NCI-H2227 treated with DMSO at 0.1 percent for 48 hours (cell line): ENCODE measurements at regions not wholly inside any gene's neighbourhood (a gene's known extent, or its start where the extent isn't known, plus 50 kb on each side); places are given as distances from the start of the nearest gene placed in this dataset.
"Not testable (repeated sequence)": the region's sequence is repeated elsewhere in the genome, so short reads cannot be mapped to it uniquely, and the experiment has no call there.

Source experiments
- DNase-seq: peaks from one replicate; lab custom pipeline; 2025; lab: John Stamatoyannopoulos, UW

DNA sequence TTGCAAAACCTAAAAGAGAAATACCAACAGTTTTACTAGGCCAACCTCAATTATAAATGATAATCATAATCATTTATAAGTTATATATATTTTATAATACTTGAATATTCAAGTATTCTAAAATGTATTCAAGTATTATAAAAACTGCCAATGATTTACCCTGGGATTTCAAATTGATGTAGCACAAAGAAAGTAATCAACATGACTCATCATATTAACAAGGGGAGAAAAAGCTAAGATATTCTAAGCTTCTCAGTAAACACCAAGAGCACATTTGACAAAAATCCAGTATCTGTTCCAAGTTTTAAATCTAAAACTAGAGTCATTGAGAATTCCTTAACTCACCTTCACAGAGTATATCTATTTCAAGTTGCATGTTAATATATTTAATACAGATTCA, 56.1 kb downstream of the CAPZA3 start:
- DNase-seq = no peak

DNA sequence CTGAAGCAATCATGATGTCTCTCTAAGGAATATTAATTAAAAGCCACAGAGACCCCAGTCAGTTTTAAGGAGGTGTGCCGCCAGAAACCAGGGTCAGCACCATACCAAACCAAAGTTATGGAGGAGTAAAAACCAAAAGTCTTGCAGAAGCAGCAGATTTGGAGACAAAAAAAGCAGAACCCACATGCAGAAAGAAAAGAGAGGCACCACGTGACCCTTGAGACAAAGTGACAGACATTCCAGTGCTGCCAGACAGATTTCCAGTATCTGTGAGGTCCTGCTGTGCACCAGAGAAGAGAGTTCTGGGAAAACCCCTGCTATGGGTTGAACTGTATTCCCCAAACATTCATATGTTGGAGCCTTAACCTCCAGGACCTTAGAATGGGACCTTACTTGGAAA, 59.7 kb downstream of the CAPZA3 start:
- DNase-seq = no peak

DNA sequence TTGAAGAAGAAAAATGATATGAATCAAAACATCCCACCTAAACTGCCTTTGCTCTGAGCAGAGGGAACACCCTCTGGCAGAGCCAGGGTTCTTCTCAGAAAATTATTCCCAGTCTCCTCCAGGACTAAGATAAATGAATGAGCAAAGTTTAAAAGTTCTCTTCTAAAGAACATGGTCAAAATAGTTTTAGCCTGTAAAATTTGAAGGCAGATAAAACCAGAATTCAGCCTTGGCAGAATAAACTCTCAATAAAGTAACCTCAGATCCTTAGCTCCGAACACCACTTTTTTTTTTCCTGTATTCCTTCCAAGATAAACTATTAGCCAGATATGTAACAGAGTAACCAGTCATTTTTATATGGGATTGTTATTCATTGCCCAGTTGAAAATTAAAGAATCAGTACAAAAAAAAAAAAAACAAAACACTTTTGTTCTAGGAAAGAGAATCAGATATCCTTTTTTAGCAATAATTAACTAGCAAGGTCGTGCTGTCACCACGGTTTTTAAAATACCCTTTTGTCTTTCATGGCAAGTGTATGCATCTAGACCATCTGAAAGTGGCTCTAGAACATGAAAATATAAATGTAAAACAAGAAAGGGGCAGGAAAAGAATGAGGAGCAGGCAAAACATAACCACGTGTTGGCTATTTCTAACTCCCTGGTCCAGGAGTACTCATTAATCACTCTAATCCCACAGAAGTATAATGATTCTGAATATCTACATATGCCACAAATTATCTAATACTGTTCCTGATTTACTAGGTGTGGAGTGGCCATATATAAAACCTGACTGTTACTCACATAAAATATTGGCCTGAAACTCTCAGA, 60.8 kb downstream of the CAPZA3 start:
- DNase-seq = no peak

DNA sequence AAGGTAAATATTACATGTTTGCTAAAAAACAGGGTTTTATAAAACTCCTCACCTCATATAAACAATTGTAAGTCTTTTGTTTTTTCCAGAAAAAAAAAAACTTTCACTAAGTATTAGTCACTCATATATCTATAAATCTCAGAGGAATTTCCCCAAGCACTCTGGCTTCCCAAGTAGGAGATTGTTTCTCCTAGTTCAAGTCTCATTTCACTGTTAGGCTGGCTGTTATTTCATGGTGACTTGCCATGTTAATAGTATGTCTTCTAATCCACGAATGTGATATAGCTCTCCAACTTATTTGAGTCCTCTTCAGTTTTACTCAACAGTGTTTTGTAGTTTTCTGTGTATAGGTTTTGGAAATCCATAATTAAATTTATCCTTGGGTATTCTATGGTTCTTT, 61.6 kb downstream of the CAPZA3 start:
- DNase-seq = no peak

DNA sequence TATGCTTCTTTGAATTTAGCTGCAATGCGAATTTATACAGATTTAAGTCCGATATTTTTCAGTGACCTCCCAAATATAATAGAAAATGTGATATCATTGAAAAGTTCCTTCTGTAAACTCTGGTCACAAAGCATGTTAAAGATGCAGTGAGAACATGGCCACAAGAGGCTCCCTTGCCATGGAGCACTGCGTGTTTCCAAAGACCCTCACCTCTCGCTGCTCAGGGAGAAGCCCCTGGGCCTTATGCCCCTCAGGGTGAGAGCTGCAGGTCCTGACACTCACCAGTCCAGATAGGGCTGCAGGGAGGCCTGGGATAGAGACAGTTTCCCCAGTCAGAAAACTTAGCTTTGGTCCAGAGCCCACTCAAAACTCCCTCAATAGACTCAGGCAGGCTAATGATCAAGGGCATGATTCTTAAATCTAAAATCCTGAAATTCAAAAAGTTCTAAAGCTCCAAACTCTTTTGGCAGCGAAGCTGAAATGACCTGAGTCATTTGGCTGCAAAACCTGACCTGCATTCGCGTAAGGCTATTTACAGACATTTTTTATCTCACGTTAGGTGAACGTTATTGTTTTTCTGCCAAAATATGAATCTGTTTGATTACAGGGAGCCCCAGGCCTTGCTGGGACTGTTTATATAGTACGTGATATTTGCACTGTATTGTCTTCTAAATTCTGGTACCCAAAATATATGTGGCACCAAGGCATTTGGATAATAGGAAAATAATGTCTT, 67.8 kb downstream of the CAPZA3 start:
- no peak for DNase-seq

DNA sequence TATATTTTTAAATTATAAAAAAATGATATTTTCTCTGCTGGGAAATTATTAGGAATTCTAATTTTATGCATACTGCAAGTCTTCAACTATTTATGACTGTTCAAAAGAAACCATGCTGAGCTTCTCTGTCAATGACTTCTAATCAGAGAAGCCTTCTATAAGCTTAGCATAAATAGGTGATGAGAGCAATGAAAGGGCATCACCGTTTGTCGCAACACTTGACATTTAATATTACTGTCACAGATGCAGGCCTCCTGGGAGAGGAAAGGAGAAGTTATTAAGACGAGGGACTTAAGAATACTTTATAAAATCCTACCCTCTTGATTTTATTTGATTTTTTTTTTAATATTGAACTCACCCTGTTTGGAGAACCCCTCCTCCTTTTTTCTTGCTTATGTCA, 69.8 kb downstream of the CAPZA3 start:
- DNase-seq = no peak

DNA sequence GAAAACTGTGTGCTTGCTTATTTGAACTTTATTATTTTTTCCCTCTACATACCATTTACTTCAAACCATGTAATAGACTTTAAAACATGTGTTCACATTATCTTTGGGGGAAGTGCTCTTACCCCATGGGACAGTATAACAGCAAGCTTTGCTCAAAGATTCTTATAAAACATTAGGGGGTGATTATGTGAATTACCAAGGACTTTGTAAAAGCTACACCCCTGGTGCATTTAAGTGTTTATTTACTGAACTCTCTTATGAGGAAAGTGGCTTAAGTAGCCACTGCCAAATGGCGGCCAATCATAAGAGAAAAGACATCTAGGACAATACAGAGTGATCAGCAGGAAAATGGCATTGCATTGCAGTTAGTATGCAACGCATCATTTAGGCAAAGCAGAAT, 70.3 kb downstream of the CAPZA3 start:
- DNase-seq = peak; percentile 20

DNA sequence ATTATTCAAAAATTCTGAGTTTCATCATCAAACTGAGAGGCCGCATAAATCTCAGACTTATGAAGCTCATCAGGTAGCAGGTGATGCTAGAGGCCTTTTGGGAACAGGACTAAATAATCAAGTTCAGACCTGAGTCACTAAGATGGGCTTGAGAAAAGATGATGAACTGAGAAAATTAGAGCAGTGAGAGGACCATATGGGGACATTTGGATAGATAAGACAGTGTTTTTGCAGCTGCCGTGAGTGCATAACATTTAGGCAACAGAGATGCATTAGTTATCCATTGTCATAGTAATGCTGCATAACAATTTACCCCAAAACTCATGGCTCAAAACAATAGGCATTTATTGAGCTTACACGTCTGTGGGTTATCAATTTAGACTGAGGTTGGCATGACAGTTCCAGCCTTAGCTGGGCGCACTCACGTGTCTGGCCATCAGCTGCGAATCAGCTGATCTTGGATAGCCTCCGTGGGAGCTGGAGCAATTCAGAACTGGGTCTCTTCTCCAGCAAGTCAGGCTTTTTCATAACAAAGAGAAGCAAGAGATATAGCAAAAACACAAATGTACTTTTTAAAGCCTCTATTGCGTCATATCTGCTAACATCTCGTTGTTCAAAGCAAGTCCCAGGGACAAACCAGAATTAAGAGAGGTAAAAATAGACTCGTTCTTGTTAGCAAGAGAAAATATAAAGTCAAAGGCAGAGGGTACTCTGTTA, 72.8 kb downstream of the CAPZA3 start:
- DNase-seq = no peak

DNA sequence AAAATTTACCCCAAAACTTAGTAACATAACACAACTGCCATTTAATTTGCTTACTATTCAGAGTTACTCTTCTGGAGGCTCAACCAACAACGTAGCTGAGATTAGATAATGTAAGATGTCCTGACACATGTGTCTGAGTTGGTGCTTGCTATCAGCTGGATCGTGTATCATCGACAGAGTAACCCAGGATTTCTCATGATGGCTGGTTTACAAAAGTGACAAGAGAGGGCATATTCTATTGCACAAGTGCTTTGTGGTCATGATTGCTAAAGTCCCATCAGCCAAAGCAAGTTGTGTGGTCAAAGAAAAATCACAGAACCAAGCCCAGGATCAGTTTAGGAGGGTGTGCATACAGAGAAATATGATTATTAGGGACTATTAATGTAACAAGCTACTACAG, 73.4 kb downstream of the CAPZA3 start:
- DNase-seq = no peak

DNA sequence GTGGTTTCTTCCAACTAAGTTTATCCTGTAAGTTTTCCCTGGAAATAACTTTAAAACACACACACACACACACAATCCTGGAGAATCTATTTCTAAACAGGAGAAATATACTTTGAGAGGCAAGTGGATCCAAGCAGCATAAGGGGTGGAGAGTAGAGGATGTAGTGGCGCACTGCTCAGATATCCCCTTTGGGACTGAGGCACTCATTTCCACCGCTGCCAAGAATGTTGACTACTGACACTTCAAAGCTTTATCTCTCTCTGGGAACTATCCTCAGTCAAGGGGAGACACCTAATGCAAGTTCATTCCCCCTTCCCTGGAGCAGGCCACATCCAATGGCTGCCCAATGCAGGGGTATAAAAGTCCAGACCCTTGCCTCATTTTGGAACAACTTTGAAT, 75.8 kb downstream of the CAPZA3 start:
- DNase-seq = no peak

DNA sequence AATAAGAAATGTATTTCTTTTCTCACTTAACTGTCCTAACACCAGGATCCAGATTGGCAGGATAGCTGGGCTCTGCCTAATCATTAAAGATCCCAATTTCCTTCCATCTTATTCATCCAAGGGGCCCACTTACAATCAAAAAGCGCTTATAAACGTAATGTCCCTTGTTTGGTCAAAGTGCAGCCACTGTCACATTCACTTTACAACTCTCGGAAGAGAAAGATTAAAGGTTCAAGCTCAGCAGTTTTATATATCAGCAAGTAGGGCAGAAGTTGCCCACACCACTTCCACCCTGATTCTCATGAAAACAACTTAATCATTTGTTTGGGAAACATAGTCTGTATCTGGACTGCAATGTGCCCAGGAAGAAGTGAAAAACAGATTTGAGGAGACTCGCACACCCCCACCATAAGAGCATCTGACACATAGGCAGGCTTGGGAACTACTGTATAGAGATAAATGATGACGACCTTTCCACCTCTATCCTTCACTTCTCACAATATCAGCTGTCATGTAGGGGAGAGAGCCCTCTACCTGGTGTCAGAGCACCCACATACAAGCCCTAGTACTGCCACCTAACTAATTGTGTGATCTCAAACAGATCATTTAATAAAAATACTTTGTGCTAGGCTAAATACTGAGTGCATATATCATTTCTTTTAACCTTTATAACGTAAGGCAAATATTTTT, 80.8 kb downstream of the CAPZA3 start:
- DNase-seq = no peak

DNA sequence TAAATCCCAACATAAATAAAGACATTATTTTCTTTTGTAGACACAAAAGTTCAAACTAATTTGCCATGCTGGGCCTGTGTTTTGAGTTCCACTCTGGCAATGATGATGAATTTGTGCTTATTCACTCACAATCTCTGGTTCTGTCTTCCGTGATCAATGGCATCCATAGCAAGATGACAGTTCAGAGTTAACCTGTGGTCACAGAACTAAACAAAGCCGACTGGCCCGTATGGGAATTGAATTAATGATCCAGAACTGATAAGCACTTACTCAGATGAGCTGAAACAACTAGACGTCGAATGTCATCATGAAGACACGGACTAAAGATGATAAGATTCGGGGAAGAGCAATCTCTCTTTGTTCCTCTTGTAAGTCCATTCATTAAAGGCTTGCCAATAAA, 81.6 kb downstream of the CAPZA3 start:
- no peak for DNase-seq

DNA sequence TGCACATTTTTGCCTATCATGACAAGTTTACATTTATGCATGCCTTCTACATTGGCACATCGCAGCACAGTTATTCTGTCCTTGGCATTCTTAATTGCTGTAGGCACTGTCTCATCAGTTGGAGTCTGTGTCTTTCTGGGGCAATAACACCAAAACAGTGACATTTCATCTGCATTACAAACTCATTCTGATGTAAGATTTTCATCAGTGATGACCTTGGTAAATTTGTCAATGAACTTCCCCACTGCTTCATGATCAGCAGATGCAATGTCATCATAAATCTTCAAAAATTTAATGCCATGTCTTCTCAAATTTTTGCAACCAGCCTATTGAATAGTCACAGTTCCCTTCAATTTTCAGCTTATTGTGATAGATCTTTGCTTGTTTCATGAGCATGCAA, 85.5 kb downstream of the CAPZA3 start:
- no peak for DNase-seq

DNA sequence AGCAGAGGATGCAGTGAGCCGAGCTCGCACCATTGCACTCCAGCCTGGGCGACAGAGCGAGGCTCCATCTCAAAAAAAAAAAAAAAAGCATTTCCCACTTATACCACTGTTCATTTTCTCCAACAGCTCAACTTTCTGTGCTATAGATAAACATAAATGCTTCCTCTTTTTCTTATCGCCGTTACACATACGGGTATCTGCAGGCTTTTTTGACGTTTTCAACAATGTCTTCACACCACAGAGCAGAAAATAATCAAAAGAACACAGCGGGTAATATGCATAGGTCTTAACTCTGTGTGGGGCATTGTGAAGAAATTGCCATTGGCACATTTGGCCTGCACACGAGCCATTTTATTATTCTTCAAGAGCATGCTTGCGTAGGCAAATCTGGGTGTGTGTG, 86.4 kb downstream of the CAPZA3 start:
- no peak for DNase-seq

DNA sequence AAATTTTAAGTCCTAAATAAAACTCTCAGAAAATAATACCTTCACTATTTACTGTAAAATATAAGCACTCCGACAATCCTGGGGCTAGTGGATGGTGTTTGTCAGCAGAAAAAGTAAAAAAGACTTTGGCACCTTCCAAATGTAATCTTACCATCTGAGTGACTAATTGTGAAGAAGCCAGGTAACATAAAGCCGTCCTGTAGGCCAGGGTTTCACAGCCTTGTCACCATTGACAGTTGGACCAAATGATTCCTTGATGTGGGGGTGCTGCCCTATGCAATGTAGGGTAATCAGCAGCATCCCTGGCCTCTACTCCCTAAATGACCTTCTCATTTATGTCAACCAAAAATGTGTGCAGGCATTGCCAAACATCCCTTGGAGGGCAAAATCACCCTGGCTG, 87.2 kb downstream of the CAPZA3 start:
- no peak for DNase-seq

DNA sequence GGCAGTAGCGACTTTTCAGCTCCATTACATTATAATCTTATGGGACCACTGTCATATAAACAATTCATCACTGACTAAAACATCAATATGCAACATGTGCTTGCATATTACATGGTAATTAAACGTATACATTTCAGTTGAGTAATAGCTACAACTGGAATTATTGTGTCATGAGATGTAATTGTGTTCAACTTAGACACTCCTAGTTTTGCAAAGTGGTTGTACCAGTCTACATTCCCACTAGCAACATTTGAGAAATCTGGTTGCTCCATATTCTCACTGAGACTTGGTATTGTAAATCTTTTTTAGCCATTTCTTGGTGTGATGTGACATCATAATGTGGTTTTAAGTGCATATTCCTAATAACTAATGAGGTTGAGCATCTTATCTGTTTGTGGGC, 90.0 kb downstream of the CAPZA3 start:
- DNase-seq = no peak

DNA sequence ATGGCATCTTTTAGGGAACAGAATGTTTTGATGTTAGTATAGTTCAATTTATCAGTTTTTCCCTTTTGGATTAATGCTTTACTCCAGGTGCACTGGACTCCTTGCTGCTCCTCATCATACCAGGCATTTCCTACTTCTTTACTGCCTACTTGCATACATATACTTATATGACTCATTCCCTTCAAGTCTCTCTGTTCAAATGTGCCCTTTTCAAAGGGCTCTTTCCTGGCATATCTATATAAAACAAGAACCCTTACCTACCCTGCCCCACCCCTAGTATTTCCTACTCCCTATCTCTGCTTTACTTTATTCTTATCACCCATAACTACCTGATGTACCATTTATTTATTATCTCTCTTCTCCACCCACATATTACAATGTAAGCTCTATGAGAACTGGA, 90.6 kb downstream of the CAPZA3 start:
- DNase-seq = no peak

DNA sequence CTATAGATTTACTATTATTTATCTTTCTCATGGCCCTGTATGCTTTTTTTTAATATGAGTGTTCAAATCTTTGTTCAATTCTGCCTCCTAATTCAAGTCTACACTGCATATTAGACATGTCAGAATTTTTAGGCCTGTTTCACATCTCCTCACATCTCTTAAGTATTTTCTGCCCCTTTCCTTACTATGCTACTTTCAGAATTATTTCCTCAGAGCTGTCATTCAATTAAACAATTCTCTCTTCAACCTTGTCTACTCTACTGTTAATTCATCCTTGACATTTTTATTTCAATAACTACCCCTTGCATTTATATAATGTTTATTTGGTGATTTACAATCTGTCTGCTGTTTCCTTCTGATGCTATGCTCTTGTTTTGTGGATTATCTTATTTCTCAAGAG, 91.1 kb downstream of the CAPZA3 start:
- DNase-seq = no peak

DNA sequence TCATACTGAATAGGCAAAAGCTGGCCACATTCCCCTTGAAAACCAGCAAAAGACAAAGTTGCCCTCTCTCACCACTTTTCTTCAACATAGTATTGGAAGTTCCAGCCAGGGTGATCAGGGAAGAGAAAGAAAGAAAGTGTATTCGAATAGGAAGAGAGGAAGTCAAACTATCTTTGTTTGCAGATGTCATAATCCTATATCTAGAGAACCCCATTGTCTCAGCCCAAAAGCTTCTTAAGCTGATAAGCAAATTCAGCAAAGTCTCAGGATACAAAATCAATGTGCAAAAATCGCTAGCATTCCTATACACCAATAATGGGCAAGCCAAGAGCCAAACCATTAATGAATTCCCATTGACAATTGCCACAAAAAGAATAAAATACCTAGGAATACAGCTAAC, 95.0 kb downstream of the CAPZA3 start:
- DNase-seq = not testable (repeated sequence)

DNA sequence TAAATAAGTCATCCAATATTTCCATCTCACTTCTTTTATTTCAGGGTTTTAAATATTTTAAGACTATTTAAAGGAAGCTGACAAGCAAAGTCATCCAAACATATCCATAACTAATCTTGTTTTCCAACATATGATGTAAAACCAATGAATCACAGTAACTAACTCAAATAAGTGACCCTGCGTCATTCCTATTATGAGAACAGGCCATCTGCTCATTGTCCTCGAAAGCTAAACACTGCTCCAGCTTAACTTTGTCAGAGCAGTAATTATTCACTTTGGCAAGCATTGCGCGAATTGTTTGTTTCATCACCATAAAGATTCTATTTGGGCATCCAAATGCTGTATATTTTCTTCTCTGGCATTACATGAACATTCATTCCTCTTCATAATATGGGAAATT, 99.1 kb downstream of the CAPZA3 start:
- no peak for DNase-seq

DNA sequence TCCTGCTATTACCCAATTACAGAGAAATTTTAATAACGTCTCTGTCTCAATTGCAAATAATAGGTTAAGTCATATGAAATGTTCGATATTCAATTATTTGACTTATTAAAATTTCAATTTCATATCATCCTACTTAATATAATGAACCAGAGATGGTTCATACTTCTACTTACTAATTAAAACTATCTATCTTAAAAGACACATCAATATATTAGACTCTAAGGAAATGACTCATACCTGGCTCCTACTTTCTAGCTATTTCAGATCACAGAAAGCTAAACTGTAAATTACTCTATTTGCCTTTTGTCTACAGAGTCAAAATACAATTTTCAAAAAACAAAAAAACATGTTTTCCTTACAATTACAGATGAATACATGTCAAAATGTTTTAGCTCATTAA, 99.6 kb downstream of the CAPZA3 start:
- no peak for DNase-seq

DNA sequence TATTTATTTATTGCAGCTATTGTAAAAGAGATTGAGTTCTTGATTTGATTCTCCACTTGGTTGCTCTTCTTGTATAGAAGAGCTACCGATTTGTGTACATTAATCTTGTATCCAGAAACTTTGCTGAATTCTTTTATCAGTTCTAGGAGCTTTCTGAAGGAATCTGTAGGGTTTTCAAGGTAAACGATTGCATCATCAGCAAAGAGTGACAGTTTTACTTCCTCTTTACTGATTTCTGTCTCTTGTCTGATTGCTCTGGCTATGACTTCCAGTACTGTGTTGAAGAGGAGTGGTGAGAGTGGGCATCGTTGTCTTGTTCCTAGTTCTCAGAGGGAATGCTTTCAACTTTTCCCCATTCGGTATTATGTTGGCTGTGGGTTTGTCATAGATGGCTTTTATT, 103.1 kb downstream of the CAPZA3 start:
- not testable (repeated sequence) for DNase-seq
